GM19455 (cell line): ENCODE measurements at regions not wholly inside any gene's neighbourhood (a gene's known extent, or its start where the extent isn't known, plus 50 kb on each side); places are given as distances from the start of the nearest gene placed in this dataset.
A peak's percentile ranks its signal among the peaks of the same experiment; 100 is the strongest.

Source experiments
- ATAC-seq: cut with Tn5 transposase; IDR thresholded peaks from one replicate; pipeline ENCODE4 v1.9.1; 2021; ENCODE audit not compliant: unreplicated experiment

GRCh38 chr2:111701266-111701665 lies 182.7 kb downstream of the ANAPC1 start:
- no peak for ATAC-seq

- ATAC-seq: no peak
Observed at GRCh38 chr2:111701798-111702118, 182.2 kb downstream of the ANAPC1 start.

DNA sequence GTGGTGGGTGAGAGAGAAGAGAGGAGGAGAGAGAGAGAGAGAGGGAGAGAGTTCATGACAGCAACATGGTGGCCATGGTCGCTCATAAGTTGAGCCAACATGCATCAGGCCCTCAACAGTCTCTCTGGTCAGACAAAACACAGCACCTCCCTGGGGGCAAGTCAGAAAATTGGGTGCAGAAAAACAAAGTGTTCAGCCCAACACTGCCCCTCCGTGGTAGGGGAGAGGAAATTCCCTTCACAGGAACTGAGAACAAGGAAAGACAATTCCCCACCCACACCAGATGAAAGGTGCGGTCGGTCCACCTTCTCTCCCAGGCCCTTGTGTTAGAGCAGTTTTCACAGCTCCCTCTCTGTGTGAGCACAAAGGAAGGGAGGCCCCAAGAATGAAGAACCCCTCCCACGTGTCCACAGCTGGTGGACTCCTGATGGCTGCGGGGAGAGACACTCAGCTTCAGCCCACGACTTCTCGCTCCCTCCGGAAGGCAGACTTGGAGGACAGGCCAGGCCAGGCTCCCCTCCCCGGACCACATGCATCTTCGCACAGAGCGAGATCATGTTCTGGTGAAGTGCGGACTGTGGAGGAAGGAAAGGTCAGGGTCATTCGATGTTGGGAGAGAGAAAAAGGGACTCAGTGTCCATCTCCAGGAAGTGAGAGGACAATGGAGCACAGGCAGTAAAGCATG lies 181.7 kb downstream of the ANAPC1 start:
- no peak for ATAC-seq

- ATAC-seq: no peak
Observed at GRCh38 chr2:111702804-111703196, 181.2 kb downstream of the ANAPC1 start.

DNA sequence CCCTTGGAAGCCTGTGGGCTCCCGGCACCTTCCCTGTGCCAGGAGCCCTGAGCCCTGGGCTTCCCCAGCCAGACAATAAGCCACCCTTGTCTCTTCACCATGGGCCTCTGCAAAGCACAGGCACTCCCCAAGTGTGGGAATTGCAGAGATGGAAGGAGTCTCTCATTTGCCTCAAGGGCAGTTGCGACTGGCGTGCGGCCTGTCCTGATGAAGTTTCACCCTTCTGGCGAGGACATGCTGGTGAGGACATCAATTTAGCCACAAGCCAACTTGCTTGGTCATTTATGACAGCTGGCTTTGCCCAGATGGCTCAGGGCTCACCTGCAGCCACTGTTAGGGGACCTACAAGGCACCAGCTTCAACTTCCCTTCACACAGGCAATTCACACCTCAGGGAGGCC lies 180.2 kb downstream of the ANAPC1 start:
- no peak for ATAC-seq

GRCh38 chr2:111704246-111704645 lies 179.7 kb downstream of the ANAPC1 start:
- ATAC-seq: no peak

GRCh38 chr2:111705239-111705638 lies 178.8 kb downstream of the ANAPC1 start:
- no peak for ATAC-seq

- ATAC-seq: peak; percentile 91
Observed at GRCh38 chr2:111705711-111706336, 178.2 kb downstream of the ANAPC1 start.

- no peak for ATAC-seq
Observed at GRCh38 chr2:111706481-111707001, 177.5 kb downstream of the ANAPC1 start.

GRCh38 chr2:111707700-111708099 lies 176.3 kb downstream of the ANAPC1 start:
- ATAC-seq: no peak

DNA sequence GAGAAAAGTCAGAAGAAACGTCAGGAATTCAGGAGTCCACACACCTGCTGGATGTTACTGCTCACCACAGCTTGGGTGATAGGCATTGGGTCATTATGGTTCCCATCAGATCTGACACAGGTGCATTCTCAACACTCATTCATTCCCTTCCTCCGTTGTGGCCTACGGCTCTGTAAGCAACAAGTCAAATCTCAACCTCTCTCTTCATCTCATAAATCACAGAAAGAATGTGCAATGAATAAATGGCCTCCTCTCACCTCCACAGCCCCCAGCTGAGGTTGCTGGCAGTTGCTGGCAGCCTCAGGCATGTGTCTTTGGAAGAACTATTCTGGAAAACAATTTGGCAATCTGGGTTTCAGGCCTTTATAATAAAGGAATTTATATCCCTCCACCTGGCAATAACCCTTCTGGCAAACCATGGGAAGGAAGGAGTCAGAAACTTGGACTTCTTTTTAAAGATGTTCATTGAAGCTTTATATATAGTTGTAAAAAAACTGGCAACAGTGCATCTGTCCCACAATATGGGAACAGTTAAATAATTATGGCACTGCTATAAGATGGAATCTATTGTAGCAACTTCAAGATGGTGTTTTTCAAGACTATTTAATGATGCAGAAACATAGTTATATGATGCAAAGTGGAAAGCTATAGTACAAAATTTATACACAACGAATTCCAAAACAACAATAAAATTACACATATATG lies 175.4 kb downstream of the ANAPC1 start:
- no peak for ATAC-seq

DNA sequence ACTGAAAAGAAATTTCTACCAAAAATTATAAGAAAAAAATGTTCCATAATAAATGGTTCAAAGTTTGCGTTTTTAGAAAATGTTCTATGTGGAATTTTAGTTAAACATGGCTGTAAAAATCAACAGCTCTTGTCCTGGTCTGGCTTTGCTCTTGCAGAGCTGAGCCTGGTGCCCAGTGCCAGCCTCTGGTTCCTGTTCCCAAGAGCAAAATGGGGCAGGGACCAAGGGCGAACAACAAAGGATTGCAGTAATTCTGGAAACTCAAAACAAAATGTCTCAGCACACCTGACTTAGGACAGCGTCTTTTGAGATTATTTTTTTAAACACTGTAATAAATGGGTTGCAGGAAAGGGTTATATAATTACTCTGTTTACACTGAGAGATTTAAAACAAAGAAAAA lies 174.7 kb downstream of the ANAPC1 start:
- no peak for ATAC-seq

- ATAC-seq: no peak
Observed at GRCh38 chr2:111710085-111710484, 173.9 kb downstream of the ANAPC1 start.

DNA sequence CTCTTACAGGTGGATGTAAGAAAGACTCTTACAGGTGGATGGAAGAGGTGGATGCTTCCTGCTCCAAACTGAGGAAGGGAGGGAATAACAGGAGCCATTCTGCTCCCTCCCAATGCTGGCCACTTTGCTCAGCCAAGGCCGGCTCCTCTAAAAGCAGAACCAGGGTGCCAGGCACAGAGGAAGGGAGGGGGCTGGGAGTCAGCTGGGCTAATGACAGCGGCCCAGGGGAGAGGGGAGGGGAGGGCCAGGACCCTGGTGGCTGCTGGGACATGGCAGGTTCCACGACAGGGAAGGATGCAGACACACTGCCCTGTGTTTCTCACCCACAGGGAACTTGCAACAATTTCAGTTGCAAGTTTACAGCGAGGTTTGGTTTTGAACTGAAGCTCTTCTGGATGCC lies 173.4 kb downstream of the ANAPC1 start:
- ATAC-seq: no peak

DNA sequence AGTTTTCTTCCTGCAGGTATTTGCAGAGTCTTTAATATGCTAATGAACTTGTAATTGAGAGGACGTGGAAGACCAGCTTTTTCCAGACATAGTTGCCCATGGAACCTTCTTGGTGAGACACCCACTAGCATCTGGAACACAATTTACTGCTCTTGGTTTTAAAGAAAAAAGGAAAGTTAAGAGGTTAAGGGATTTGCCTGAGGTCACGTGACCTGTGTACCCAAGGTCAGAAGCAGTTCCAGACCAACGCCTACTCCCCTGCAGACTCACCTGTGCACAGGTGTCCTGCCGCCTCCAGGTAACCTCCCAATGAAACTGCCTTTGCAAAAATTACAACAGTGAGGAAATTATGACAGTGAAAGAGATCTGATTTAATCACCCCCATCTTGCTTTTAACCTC lies 172.7 kb downstream of the ANAPC1 start:
- no peak for ATAC-seq

- no peak for ATAC-seq
Observed at GRCh38 chr2:111712361-111712760, 171.6 kb downstream of the ANAPC1 start.

- no peak for ATAC-seq
Observed at GRCh38 chr2:111712940-111713515, 171.0 kb downstream of the ANAPC1 start.

DNA sequence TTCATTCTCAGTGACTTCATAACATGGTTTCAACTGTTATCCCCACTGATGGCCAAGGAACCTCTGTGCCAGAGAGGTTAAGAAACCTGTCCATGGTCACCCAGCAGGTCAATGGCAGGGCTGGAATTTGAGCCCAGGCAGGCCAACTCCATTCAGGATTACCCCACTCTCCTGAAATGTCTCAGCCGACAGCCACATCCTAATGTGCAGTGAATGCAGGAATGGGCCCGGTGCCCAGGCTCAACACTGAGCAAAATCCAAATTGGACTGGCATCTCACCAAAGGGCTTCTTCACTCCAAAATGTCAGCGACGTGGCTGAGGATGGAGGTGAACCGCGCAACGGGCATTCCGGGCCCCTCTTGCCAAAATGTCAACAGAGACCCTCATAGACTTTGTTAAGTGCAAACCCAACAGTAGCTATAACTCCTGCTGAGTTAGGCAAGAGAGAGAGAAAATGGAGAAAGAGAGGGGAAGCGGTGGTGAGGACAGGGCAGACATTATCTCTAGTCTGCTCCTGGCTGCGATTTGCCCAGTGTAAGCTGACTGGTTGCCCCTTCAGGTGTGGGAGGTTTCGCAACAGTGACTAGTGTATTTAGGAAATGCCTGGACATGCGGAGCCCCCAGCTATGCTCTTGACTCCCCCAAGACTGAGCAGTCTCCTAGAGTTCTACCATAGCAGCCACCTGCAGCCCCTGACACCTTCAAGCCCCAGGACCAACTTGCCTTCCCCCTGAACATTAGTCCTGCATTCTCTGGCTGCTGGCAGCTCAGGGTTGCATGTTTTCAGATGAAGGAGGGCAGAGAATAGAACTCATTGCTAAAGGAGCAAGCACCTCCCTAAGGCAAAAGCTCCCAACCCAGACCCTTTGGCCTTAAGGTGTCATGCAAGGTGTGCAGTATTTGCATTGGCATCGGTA lies 167.7 kb downstream of the ANAPC1 start:
- ATAC-seq: no peak

GRCh38 chr2:111716905-111717775 lies 166.9 kb downstream of the ANAPC1 start:
- ATAC-seq: no peak
